ENCODE measurements at regions not wholly inside any gene's neighbourhood (a gene's known extent, or its start where the extent isn't known, plus 50 kb on each side); places are given as distances from the start of the nearest gene placed in this dataset.

GRCh38 chr20:51876313-51876940, 74.1 kb upstream of the SALL4 start:
- no peak for DNase-seq

GRCh38 chr20:51873652-51874051, 71.3 kb upstream of the SALL4 start:
- no peak for DNase-seq

- no peak for DNase-seq
These were observed 69.6 kb upstream of the SALL4 start for GRCh38 chr20:51871943-51872342.

- DNase-seq = no peak
These were observed 66.7 kb upstream of the SALL4 start for GRCh38 chr20:51869002-51869401.

- DNase-seq = no peak
These were observed 64.9 kb upstream of the SALL4 start for GRCh38 chr20:51867251-51867650.

DNA sequence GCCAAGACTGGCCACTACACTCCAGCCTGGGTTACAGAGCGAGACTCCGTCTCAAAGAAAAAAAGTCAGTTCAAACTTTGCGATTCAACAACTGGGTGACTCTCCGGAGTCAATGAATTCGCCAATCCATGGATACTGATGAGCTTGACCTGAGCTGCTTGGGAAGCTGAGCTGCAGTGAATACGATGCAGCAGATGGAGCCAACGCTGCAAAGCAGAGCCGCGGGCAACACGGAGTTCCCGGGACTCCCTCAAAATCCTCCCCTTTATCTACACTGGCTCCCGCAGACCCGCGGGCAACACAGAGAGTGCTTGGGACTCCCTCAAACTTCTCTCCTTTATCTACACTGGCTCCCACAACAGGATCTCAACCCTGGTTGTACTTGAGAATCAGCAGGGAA, 62.6 kb upstream of the SALL4 start:
- no peak for DNase-seq

GRCh38 chr20:51862796-51863195, 60.5 kb upstream of the SALL4 start:
- no peak for DNase-seq

GRCh38 chr20:51861726-51862466, 59.6 kb upstream of the SALL4 start:
- DNase-seq = no peak

DNA sequence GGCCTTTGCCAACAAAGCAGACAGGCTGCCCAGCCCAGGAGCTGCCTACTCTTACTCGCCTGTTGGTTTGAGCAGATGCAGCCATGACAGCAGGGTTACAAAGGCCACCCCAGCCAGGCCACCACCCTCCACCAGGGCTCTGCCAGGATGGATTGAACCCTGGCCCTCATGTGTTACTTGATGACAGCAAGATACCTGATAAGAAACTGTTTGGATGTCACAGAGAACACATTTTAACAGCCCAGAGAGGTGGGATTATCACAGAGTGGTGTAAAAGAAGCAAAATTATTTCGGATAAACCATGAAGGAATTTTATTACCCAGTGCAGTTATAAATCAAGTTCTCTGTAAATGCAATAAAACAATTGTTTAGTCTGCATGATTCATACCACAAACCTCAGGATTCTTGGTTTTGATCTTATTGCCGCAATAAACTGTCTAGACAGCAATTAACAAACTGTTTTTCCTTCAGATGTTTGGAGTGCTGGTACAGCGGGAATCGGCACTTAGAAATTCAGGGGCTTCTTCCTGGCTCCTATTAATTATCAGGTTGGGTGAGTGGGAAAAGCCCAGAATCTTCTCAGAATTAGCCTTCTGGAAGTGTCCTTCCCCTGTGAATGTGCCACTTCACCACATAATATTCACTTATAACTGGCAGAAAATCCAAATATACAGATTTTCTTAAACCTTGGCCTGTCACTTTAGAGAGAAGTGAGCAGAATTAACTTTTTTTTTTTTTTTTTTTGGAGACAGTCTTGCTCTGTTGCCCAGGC, 58.0 kb upstream of the SALL4 start:
- no peak for DNase-seq

DNA sequence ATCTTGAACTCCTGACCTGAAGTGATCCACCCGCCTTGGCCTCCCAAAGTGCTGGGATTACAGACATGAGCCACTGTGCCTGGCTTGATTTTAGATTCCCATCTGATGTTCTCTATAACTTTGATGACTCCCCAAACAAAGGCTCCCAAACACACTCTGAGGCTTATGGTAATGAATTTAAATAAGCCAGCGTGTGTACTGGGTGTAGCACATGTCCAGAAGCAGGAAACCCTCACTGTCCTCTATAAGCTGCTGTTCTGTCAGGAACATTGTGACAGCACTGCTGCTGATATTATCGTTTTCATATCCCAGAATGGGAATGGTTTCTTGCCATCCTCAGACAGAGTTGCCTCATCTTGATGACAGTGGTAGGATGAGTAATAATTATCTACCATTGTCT, 54.1 kb upstream of the SALL4 start:
- DNase-seq = no peak

DNA sequence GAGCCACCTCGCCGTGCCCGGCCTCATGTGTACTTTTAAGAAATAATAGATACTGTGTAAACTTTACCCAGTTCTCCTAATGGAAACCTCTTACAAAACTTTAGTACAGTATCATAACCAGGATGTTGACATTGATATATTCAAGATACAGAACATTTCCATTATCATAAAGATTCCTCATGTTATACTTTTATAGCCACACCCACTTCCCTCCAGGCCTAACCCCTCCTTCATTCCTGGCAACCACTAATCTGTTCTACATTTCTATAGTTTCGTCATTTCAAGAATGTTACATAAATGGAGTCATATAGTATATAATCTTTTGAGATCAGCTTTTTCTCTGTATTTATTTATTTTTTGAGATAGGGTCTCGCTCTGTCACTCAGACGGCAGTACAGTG, 52.6 kb upstream of the SALL4 start:
- DNase-seq = no peak

Data from right lung (tissue), 2 donors.